ENCODE measurements at regions not wholly inside any gene's neighbourhood (a gene's known extent, or its start where the extent isn't known, plus 50 kb on each side); places are given as distances from the start of the nearest gene placed in this dataset.
"Not testable (repeated sequence)": the region's sequence is repeated elsewhere in the genome, so short reads cannot be mapped to it uniquely, and the experiment has no call there.

DNA sequence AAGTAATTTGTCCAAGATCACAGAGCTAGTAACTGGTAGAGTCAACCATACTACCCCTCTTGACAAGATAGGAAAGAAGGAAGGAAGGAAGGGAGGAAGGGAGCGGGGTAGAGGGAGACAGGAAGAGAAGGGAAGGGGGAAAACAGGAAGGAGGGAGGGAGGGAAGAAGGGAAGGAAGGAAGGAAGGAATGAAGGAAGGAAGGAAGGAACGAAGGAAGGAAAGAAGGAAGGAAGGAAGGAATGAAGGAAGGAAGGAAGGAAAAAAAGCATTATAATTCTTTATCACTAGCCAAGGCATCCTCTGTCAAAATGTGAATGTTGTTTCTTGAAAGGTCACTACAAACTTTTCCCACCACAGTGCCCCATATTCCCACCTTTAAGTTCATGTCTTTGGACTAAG lies 223.6 kb downstream of the SHQ1 start:
- no peak for DNase-seq

DNA sequence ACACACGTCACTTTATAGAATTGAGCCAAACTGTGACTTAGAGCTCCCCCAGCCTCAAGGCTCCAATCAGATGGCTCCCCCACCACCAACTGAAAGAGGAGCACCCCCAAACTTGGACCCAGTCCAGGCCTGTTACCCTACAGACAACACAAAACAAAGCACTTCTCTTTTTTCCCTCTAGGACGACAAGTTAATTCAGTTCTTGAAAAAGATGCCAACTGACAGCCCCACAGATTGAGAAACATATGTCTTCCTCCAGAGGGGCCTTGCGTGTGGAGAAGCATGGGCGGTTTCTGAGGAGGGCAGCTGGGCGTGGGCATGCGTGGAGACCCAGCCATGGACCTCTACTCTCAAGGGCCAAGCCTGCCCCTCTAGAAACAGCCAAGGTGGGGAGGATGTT lies 229.5 kb downstream of the SHQ1 start:
- DNase-seq, result no peak

DNA sequence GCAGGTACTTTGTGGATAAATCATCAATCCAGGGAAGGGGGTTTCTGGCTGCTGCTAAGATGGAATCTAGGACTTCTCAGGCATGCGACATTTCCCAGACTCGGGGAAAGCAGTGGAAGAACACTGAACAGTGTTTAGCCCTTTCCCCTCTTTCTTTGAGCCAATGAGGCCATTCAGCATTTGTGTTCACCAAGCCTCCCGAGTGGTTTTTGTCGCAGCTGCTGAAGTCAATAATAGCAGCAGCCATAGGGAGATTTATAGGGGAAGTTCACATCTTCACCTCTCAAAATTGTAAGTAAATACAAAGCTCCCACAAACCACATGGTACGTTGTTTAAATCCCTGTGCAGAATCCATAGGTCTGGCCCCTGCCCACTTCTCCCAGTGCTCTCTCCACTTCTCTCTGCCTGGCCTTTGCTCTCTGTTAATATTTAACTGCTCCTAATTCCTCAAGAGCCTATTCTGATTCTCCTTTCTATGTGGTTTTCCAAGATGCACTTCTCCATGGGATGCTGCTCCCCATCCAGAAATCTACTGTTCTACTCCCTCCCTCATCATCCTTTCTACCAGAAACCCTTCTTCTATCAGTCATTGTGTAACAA lies 230.7 kb downstream of the SHQ1 start:
- DNase-seq, result no peak

DNA sequence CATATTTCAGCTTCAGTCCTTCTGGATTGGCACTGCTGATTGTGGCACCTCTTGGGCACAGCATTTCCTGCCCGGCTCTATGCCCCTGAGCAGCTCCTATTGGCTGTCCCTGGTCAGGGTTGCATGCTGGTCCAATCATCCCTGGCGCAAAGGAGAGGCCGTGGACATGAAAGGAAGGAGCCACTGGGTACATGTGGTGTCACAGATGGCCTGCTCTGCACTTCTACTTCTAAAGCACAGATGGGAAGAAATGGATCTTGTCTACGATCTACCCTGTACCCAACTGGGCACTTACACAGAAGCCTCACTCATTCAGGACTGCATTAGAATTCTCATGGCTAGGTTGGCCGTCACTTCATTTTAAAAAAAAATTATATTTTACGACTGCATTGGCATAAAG lies 232.5 kb downstream of the SHQ1 start:
- DNase-seq, result no peak

DNA sequence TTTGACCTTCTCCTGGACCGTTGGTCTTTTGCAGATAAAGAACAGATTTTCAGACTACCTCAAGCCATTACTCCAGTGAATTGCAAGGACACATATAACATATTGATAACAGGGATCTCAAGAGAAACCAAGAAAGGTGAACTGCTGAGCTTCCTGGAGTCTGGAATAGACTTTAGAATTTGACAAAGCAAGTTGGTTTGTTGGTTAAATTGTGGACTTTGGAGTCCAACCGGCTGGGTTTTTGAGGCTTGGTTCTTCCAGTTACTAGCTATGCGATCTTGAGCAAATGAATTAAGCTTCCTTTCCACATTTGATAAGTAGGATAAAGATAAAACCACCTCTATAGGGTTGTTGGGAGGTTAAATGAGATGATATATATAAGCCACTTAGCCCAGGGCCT lies 233.1 kb downstream of the SHQ1 start:
- DNase-seq, result no peak

DNA sequence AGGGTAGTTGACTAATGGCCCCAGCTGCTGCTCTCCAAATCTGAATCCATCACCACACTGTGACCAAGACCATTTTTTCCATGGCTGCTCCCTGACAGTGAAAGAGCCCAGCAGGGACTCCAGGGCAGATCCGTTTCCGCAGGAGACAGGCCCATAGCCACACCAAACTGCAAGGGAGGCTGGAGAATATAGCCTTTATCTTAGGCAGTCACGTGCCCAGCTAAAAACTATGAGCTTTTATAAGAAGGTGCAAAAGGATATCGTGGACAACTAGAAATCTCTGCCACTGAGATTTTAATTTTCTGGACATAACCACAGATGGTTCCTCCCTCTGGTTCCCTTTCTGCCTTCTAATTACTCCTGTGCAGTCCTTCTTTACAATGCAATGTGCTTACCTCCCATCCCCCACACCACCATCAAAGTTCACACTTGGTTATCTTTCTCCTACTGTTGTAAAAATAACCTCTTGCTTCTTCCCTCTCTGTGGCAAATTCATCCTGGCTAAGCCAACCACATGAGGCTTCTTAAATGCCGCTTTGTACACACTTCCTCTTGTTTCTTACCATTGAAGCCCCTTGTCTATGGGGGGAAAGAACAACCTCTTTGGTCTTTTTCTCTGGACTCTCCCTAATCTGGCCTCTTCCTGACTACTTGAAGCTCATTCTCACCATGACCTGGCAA lies 233.7 kb downstream of the SHQ1 start:
- no peak for DNase-seq

DNA sequence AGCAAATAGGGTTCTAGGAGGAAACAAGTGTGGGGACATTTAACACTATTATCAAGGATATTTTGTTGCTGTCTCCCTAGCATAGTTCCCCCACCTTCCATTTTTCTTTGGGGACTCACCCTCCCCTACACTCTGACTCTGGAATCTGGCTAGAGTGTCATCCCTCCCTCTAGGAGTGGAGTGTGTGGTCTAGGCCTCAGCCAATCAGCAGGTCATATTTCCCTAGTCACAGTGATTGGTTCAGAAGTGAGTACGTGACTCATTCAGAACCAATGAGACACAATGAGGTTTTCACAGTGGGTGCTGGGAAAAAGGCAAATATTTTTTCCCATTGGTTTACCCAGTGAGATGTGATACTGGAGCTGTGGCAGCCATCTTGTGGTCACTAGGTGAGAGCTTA lies 234.4 kb downstream of the SHQ1 start:
- no peak for DNase-seq

DNA sequence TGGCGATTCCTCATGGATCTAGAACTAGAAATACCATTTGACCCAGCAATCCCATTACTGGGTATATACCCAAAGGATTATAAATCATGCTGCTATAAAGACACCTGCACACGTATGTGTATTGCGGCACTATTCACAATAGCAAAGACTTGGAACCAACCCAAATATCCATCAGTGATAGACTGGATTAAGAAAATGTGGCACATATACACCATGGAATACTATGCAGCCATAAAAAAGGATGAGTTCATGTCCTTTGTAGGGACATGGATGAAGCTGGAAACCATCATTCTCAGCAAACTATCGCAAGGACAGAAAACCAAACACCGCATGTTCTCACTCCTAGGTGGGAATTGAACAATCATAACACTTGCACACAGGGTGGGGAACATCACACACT lies 239.1 kb downstream of the SHQ1 start:
- DNase-seq, result not testable (repeated sequence)

DNA sequence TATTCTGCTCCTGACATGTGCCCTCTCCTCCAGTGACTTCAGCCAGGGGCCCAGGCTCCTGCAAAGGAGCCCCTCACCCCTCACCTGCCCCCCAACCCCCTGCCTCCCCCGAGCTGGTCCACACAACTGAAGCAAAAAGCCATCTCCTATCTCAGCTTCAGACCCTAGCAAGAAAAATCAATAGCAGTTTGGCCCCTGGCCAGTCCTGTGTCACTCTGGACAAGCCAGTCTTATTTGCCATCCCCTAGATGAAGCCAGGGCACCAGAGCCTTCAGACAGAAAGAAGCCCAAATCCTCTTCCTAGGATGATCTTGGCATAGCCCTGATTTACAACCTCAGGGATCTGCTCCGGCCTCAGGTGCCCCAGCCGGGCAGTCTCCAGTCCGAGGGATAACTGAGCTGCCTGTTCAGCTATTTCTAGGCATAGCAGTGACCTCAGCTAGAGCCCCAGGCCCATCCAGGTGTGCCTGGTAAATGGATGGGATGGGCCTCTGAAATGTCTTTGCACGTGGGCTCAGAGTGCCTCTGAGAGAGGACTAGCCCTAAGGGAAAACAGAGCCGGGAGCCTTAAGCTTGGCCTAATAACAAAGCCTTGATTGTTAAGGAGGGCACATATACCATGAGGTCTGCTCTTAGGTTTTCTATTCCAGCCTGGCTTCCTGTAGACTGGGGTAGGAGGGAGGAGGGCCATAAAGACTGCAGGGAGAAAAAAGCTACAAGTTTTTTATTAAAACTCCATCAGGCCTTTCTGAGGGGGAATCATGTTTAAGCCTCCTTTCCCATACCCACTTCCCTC lies 242.0 kb downstream of the SHQ1 start:
- no peak for DNase-seq

DNA sequence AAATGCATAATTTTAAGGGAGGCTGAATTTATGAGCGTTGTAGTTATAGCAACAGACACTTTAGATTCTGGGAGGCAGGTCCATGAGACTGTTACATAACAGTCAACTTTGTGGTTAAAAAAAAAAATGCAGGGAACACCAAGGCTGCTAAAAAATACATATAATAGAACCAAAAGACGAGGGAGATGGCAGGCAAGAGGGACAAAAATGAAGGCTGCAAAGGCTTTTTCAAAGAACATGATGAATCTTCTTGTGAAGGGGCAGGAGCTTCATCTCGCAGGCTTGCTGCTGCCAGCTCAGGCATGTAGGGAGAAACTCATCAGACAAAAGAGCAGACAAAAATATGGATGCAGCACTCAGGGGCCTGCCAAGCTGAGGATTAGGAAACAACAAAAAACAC lies 243.9 kb downstream of the SHQ1 start:
- no peak for DNase-seq

DNA sequence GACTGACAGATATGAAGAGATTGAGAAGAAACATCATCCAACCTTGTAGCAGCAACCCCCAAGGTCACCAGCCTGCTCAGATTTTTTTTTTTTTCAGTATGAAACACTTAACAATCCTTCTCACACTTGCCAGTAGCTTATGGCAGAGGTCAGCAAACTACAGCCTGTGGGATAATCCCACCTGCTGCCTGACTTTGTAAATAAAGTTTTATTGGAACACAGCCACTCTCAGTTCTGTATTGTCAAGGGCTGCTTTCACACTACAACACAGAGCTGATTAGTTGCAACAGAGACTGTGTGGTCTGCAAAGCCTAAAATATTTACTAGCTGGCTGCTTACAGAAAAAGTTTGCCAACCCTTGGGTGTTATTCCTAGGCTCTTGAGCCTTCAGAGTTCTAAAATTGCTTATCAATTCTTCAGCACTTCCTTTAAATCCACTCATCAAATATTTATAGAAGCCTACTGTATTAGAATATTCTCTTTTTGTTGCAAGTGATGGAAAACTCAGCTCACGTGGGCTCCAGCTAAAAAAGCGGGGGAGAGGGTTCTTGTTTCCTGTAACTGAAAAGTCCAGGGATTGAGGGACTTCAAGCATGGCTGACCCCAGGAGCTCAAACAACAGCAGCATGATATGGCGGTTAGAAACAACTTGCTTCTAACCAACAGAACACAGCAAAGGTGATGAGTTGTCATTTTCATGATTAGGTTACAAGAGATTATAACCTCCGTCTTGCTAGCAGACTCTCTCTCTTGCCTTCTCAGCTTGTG lies 246.1 kb downstream of the SHQ1 start:
- DNase-seq, result no peak

DNA sequence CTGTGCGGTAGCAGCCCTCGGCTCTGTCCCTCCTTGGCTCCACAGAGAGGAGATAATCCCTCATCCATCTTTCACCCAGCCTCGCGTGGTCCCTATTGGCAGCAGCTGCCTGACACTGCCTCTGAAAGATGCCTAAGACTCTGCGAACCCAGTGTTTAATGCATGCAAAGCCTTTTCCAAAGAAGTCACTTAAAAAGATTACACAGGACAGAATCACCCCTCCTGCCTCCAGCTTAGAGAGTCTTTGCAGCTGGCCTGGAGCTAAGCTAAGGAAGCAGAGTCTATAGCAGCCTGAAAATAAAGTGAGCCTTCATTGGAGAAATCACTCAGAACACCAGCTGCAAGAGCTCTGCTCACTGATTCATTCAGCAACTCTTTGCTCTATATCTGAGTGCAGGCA lies 247.2 kb downstream of the SHQ1 start:
- no peak for DNase-seq

DNA sequence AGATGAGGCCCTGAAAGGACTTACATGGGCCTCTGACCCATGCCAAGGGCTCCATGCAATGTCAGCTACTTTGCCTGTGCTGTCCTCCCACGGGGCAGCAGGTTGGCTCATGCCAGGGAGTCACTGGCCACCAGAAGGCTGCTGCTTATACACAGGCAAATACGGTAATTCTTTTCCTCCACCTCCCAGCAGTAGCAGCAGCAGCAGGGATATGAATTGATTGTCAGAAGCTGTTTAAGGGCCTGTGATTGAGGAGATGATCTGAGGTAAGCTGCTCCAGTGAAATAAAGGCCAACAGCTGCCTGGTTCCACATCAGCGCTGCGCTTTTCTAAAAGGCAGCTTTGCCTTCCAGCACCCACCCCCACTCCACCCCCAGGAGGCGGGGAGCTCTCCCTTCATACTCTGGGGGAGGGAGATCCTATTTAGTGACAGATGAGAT lies 250.5 kb downstream of the SHQ1 start:
- DNase-seq, result no peak

DNA sequence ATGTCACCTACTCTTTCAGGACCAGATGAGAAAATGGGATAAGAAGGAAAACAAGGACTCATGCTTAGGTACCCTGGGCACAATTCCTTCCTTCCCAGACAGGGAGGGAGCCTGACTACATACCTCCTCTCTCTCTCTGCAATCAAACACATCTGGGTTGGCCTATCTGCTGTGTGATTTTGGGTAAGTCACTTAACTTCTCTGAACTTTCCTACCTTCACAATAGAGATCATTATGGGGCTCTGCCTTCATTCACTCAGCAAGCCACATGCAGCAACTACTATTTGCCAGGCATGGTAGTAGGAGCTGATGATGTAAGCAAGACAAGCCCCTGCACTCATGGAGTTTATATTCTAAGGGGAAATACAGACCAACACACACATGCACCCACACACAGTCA lies 251.2 kb downstream of the SHQ1 start:
- no peak for DNase-seq

DNA sequence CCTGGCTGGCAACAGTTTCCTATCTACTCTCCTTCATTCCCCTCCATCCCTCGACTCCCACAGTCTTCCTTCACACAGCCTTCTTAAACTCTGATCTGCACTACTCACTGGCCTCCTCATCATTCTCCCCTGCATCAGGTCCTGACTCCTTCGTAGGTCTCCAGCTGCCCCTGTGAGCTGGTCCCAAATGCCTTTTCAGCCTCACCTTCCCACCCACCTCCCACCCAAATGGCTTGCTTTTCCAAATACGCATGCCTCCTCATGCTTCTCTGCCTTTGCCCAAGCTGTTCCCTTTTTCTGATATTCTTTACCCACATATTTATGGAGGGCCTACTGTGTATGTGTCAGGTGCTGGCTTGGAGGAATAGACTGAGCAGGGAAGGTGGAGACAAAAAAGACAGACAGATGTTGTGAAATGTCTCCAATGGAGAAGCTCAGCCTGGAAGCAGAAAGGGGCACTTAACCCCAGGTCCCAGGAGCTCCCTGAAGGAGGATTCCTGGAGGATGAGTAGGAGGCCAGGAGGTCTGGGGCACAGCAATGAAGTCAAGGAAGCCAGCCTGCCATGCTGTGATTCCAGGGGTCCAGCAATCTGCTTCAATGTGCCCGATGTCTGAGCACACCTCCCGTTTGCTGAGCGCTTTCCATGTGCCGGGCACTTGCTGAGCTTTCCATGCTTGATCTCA lies 252.2 kb downstream of the SHQ1 start:
- no peak for DNase-seq

DNA sequence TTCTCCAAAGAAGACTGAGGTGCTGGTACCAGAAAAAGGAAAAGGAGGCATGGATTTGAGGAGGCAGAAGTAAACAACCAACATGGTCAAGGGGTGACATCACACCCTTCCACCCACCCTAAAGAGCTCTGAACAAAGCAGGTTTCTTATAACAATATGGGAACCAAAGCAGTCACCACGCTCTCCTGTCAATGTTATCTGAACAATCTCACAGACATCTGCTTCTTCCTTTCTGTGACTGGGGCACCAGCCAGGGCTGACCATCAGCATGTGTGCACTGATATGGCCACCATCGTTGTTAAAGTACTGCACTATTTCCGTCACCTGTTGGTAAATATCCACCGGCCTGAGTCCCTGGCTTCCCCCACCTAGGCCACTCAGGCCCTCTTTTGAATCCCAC lies 252.9 kb downstream of the SHQ1 start:
- no peak for DNase-seq

DNA sequence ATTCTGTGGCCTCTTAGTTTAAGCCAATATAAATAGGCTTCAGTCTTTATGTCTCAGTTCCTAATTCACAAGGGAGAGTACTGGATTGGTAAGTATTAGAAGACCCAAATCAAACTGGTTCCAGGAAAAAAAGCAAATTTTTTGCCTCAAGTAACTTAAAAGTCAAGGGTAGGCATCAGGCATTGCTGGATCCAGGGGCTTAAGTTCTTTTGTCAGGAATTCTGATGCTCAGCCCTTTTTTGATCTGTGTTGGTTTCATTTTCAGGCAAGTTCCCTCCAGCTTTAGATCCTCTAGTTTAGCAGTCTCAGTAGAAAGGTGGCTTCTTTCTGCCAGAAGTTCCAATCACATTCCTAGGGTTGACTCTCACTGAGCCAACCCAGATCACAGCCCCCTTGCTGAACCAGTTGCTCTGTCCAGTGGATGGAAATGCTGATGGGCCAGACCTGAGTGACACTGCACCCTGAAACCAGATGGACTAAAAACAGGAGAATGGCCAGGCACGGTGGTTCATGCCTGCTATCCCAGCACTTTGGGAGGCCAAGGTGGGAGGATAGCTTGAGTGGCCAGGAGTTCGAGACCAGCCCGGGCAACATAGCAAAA lies 253.5 kb downstream of the SHQ1 start:
- no peak for DNase-seq

DNA sequence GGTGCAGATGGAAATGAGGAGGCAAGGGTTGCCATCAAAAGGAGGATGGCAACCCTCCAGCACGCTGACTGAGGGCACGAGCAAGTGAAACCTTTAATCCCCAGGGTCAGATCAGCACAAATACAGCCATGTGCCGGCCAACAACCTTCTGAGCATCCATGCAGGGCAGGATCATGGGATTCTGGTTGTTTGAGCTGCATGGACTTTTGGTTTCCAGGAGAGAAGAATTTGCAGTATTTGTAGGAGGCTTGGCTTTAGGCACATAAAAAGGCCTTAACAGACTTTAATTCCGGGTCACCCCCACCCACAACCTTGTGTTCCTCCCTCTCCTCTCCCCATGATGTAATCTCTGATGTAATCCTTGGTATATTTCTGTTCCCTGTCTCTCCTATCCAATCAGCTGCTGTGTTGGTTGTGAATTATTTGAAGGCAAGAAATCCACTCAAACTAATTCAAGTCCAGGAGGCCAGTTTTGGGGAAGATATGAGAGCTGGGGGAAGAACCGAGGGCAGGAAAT lies 254.3 kb downstream of the SHQ1 start:
- no peak for DNase-seq

DNA sequence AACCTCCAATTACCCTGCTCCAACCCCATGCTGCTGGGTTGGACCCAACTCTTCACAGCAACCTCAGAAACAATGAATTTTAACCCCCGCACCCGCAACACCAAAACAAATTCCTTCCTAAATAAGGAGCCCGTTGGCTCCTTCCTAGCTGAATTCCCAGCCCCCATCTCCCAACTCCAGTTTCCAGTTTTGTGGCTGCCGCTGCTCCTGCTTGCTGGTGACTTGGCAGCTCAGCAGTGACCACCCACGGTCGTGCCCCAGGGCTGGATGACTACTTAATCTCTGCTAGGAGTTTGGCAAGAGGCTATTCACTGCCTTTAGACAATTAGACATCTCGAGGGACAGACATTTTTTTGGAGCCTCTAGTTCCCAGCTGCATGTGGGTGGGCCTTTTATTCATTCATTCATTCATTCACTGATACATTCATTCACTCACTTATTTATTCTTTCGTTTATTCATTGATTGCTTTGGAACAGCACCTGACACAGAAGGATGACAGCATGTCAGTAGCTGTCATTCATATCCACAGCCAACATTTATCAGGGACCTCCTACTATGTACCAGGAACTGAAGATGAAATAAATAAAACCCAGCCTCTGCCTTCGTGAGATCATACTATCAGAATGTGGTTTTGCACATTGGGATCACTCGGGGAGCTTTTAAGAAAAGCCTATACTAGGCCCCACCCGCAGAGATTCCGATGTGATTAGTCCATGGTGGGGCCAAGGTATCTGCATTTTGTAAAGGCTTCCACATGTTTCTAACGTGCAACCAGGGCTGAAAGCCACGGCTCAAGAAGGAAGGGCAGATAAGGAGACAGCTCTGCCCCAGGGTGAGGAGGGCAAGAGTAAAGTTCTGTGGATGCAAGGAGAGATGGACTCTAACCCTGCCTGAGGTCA lies 256.5 kb downstream of the SHQ1 start:
- no peak for DNase-seq

DNA sequence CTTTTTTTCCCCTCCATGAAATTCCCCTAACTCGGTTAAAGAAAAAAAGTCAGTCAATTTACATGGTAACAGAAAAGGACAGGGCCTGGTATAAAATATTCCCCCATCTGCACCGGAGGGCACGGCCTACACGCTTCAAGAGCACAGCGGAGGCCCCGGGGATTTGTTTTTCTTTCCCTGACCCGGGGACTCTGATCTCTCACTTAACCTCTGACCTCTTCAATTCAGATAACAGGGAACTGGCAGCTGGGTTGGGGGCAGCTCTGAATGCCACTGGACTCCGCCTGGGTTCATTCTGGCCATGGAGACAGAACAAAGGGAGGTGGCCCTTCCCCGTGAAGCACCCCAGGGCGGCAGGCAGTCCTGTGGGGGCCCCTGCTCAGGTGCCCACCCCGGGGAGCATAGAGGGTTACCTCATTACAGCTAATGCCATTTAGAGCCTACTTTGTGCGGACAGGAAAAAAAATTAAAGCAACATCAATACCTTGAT lies 257.5 kb downstream of the SHQ1 start:
- DNase-seq, result no peak

DNA sequence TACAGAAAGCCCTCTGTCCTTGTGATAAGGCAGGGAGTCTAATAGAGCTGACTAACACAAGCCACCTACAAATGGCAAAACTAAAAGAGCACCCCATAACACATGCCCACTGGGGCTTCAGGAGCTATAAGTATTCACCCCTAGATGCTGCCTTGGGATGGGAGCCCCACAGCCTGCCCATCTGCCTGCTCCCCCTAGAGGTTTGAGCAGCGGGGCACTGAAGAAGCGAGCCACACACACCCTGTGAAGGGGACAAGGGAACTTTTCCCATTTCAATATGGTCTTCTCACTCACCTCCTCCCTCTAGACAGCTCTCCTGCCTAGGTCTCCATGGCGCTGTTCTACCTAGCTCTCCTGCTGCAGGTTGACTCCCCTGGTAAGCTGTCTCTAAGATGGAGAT lies 261.0 kb downstream of the SHQ1 start:
- no peak for DNase-seq
